DND-41 (cell line): ENCODE measurements at regions not wholly inside any gene's neighbourhood (a gene's known extent, or its start where the extent isn't known, plus 50 kb on each side); places are given as distances from the start of the nearest gene placed in this dataset.

Source experiments
- ATAC-seq: fragments of 200-7000 bp; cut with Tn5 transposase; 3 replicates; pipeline ENCODE4 v1.9.1; 2021; ENCODE audit warnings: low read depth; ENCODE audit not compliant: insufficient read depth
- DNase-seq: peaks from one replicate; pipeline ENCODE4 v3.0.0-alpha.2; 2020
- H2AFZ ChIP-seq: 2 replicates; pipeline ENCODE4 v1.6.0; 2012; ENCODE audit warnings: low read depth, low read length
- H3K27ac ChIP-seq: 2 replicates; pipeline ENCODE4 v1.5.1; 2012; ENCODE audit warnings: low read length, inconsistent platforms
- H3K27me3 ChIP-seq: fragments of 200-600 bp; sonication (generic); 2 replicates; pipeline ENCODE4 v1.6.0; 2012; ENCODE audit warnings: low read length, mild to moderate bottlenecking, inconsistent platforms; ENCODE audit not compliant: insufficient read depth, poor library complexity
- H3K36me3 ChIP-seq: 2 replicates; pipeline ENCODE4 v1.5.1; 2012; ENCODE audit warnings: low read length, inconsistent platforms; ENCODE audit not compliant: insufficient read depth
- H3K4me1 ChIP-seq: 2 replicates; pipeline ENCODE4 v1.5.1; 2012; ENCODE audit warnings: mild to moderate bottlenecking, low read length; ENCODE audit not compliant: insufficient read depth
- H3K4me2 ChIP-seq: 2 replicates; pipeline ENCODE4 v1.6.0; 2012; ENCODE audit warnings: mild to moderate bottlenecking, moderate library complexity, low read length, inconsistent platforms; ENCODE audit not compliant: insufficient read depth
- H3K4me3 ChIP-seq, 2 experiments: fragments of 200-600 bp in 1 of 2; shearing (Covaris generic) in 1 of 2; 2 replicates each; pipeline ENCODE4 v1.5.1; 2012 to 2016; ENCODE audit warnings: inconsistent platforms in 2 of 2, low read length in 2 of 2, mild to moderate bottlenecking in 2 of 2, low read depth in 1 of 2, moderate library complexity in 1 of 2
- H3K79me2 ChIP-seq: 2 replicates; pipeline ENCODE4 v1.6.0; 2012; ENCODE audit warnings: low read length, inconsistent platforms; ENCODE audit not compliant: insufficient read depth
- H3K9ac ChIP-seq: 2 replicates; pipeline ENCODE4 v1.6.0; 2012; ENCODE audit warnings: low read depth, mild to moderate bottlenecking, inconsistent platforms, low read length, moderate library complexity
- H3K9me3 ChIP-seq: 2 replicates; pipeline ENCODE4 v1.5.1; 2012; ENCODE audit warnings: low read length, moderate library complexity, mild to moderate bottlenecking, inconsistent platforms; ENCODE audit not compliant: insufficient read depth, severe bottlenecking
- H4K20me1 ChIP-seq: 2 replicates; pipeline ENCODE4 v1.6.0; 2012; ENCODE audit warnings: low read length; ENCODE audit not compliant: insufficient read depth
- CTCF ChIP-seq: IDR thresholded peaks from 2 replicates; pipeline ENCODE4 v1.5.1; 2012; ENCODE audit warnings: borderline replicate concordance, low read length, moderate library complexity, mild to moderate bottlenecking; ENCODE audit not compliant: poor library complexity, severe bottlenecking; ENCODE audit errors: extremely low read depth
- EZH2 ChIP-seq: IDR thresholded peaks from 3 replicates; pipeline ENCODE4 v1.6.1; 2012; ENCODE audit warnings: borderline replicate concordance, low read depth, mild to moderate bottlenecking, moderate library complexity, low read length, inconsistent platforms; ENCODE audit not compliant: severe bottlenecking

- Histone ChIP-seq H3K27me3 (no peaks in the 10 kb centered on the region), H3K9ac (no peak overlapping the region), H2AFZ (no peak overlapping the region), H4K20me1 (no peaks in the 10 kb centered on the region), H3K9me3 (no peaks in the 10 kb centered on the region), H3K27ac (no peak overlapping the region), H3K4me3 (no peak overlapping the region), H3K36me3 (no peaks in the 10 kb centered on the region), H3K4me1 (no peaks in the 10 kb centered on the region), H3K79me2 (no peaks in the 10 kb centered on the region), H3K4me2 (no peak overlapping the region)
- no peak for TF ChIP-seq EZH2
- TF ChIP-seq CTCF = no peak
- DNase-seq = no peak
- no peak for ATAC-seq
These were observed 754.7 kb downstream of the KCTD8 start for GRCh38 chr4:43693876-43694275.

GRCh38 chr4:43709443-43709842 lies 739.2 kb downstream of the KCTD8 start:
- Histone ChIP-seq H3K4me3 (no peak overlapping the region), H3K27ac (no peak overlapping the region), H3K9ac (no peak overlapping the region)

GRCh38 chr4:43716721-43717395 lies 731.8 kb downstream of the KCTD8 start:
- no peak overlapping the region for H3K4me3 ChIP-seq
- H3K4me1 ChIP-seq = no peaks in the 10 kb centered on the region
- no peaks in the 10 kb centered on the region for H3K36me3 ChIP-seq

More at GRCh38 chr4:43709443-43709842, 739.2 kb downstream of the KCTD8 start:
- no peaks in the 10 kb centered on the region for H3K36me3 ChIP-seq
- no peaks in the 10 kb centered on the region for H4K20me1 ChIP-seq
- TF ChIP-seq CTCF (no peak), EZH2 (no peak)
- no peak overlapping the region for H3K4me2 ChIP-seq
- H3K4me1 ChIP-seq = no peaks in the 10 kb centered on the region
- DNase-seq = no peak
- H3K9me3 ChIP-seq = no peaks in the 10 kb centered on the region
- ATAC-seq = no peak
- no peaks in the 10 kb centered on the region for H3K79me2 ChIP-seq
- H3K27me3 ChIP-seq = no peaks in the 10 kb centered on the region
- H2AFZ ChIP-seq = no peak overlapping the region

More at GRCh38 chr4:43716721-43717395, 731.8 kb downstream of the KCTD8 start:
- ATAC-seq = no peak
- TF ChIP-seq EZH2 = no peak
- no peak for TF ChIP-seq CTCF
- Histone ChIP-seq H3K9me3 (no peaks in the 10 kb centered on the region), H3K27me3 (no peaks in the 10 kb centered on the region), H4K20me1 (no peaks in the 10 kb centered on the region), H3K4me2 (no peak overlapping the region), H3K9ac (no peak overlapping the region), H3K79me2 (no peaks in the 10 kb centered on the region), H2AFZ (no peak overlapping the region), H3K27ac (no peak overlapping the region)
- no peak for DNase-seq
